NCI-H146 treated with DMSO at 0.1 percent for 48 hours (cell line): ENCODE measurements at regions not wholly inside any gene's neighbourhood (a gene's known extent, or its start where the extent isn't known, plus 50 kb on each side); places are given as distances from the start of the nearest gene placed in this dataset.
A peak's percentile ranks its signal among the peaks of the same experiment; 100 is the strongest.
"Not testable (repeated sequence)": the region's sequence is repeated elsewhere in the genome, so short reads cannot be mapped to it uniquely, and the experiment has no call there.

Experiments used
- DNase-seq: peaks from one replicate; lab custom pipeline; 2025; ENCODE audit not compliant: unreplicated experiment; lab: John Stamatoyannopoulos, UW

- DNase-seq, result no peak
Measured at GRCh38 chr5:91315701-91316100, 67.4 kb downstream of the ARRDC3 start.

- peak; percentile 84 for DNase-seq
Measured at GRCh38 chr5:91313757-91314673, 69.1 kb downstream of the ARRDC3 start.

- DNase-seq, result no peak
Measured at GRCh38 chr5:91312698-91313097, 70.4 kb downstream of the ARRDC3 start.

GRCh38 chr5:91311697-91312501, 71.2 kb downstream of the ARRDC3 start:
- DNase-seq, result no peak

- no peak for DNase-seq
Measured at GRCh38 chr5:91311168-91311696, 71.9 kb downstream of the ARRDC3 start.

- DNase-seq, result not testable (repeated sequence)
Measured at GRCh38 chr5:91308157-91308556, 75.0 kb downstream of the ARRDC3 start.

GRCh38 chr5:91307048-91307447, 76.1 kb downstream of the ARRDC3 start:
- no peak for DNase-seq

- DNase-seq, result no peak
Measured at GRCh38 chr5:91306497-91306896, 76.6 kb downstream of the ARRDC3 start.

- DNase-seq, result no peak
Measured at GRCh38 chr5:91305640-91306039, 77.5 kb downstream of the ARRDC3 start.

GRCh38 chr5:91304015-91304414, 79.1 kb downstream of the ARRDC3 start:
- DNase-seq, result not testable (repeated sequence)

- DNase-seq, result no peak
Measured at GRCh38 chr5:91302958-91303357, 80.2 kb downstream of the ARRDC3 start.

- DNase-seq, result no peak
Measured at GRCh38 chr5:91302305-91302704, 80.8 kb downstream of the ARRDC3 start.

- no peak for DNase-seq
Measured at GRCh38 chr5:91301106-91301846, 81.8 kb downstream of the ARRDC3 start.

GRCh38 chr5:91297994-91298393, 85.1 kb downstream of the ARRDC3 start:
- DNase-seq, result no peak

GRCh38 chr5:91296674-91297143, 86.4 kb downstream of the ARRDC3 start:
- DNase-seq, result no peak

- DNase-seq, result not testable (repeated sequence)
Measured at GRCh38 chr5:91296102-91296501, 87.0 kb downstream of the ARRDC3 start.

GRCh38 chr5:91293131-91293530, 90.0 kb downstream of the ARRDC3 start:
- peak; percentile 26 for DNase-seq

GRCh38 chr5:91291628-91292569, 91.2 kb downstream of the ARRDC3 start:
- no peak for DNase-seq

GRCh38 chr5:91288118-91288916, 94.8 kb downstream of the ARRDC3 start:
- no peak for DNase-seq
